Osteoblast (primary cell): ENCODE measurements at regions not wholly inside any gene's neighbourhood (a gene's known extent, or its start where the extent isn't known, plus 50 kb on each side); places are given as distances from the start of the nearest gene placed in this dataset.

Source experiments
- DNase-seq: peaks from one replicate; pipeline ENCODE4 v3.0.0; 2011; ENCODE audit warnings: low spot score, mixed read lengths; ENCODE audit not compliant: insufficient read length; ENCODE audit errors: missing footprints
- H2AFZ ChIP-seq: 2 replicates; pipeline ENCODE4 v1.6.0; 2011; ENCODE audit warnings: mild to moderate bottlenecking, low read length
- H3K27ac ChIP-seq: 2 replicates; pipeline ENCODE4 v1.5.1; 2011; ENCODE audit warnings: mild to moderate bottlenecking, low read depth, low read length, moderate library complexity
- H3K27me3 ChIP-seq: 2 replicates; pipeline ENCODE4 v1.6.0; 2012; ENCODE audit warnings: mild to moderate bottlenecking, control low read depth, inconsistent platforms, low read length, moderate library complexity; ENCODE audit not compliant: insufficient read depth
- H3K36me3 ChIP-seq: 2 replicates; pipeline ENCODE4 v1.5.1; 2011; ENCODE audit warnings: mild to moderate bottlenecking, low read length, control low read depth, moderate library complexity; ENCODE audit not compliant: insufficient read depth
- H3K4me1 ChIP-seq: 2 replicates; pipeline ENCODE4 v1.5.1; 2011; ENCODE audit warnings: mild to moderate bottlenecking, low read length, control low read depth, moderate library complexity; ENCODE audit not compliant: insufficient read depth
- H3K4me2 ChIP-seq: 2 replicates; pipeline ENCODE4 v1.6.0; 2011; ENCODE audit warnings: mild to moderate bottlenecking, low read length; ENCODE audit not compliant: insufficient read depth
- H3K4me3 ChIP-seq: fragments of 200-600 bp; sonication (generic); 3 replicates; pipeline ENCODE4 v1.5.1; 2012; ENCODE audit warnings: mild to moderate bottlenecking, low read length, inconsistent platforms; ENCODE audit not compliant: insufficient read depth
- H3K79me2 ChIP-seq: 2 replicates; pipeline ENCODE4 v1.6.0; 2012; ENCODE audit warnings: mild to moderate bottlenecking, low read length, control low read depth, inconsistent platforms; ENCODE audit not compliant: insufficient read depth
- H3K9me3 ChIP-seq: 2 replicates; pipeline ENCODE4 v1.5.1; 2011; ENCODE audit warnings: low read depth, low read length, control low read depth
- H4K20me1 ChIP-seq: 2 replicates; pipeline ENCODE4 v1.6.0; 2012; ENCODE audit warnings: mild to moderate bottlenecking, low read length, control low read depth; ENCODE audit not compliant: insufficient read depth
- TF ChIP-seq, protein P1 (sequence below): IDR thresholded peaks from 2 replicates; pipeline ENCODE4 v1.5.1; 2011; ENCODE audit warnings: mild to moderate bottlenecking, low read depth, low read length, moderate library complexity; ENCODE audit errors: extremely low read depth

DNA sequence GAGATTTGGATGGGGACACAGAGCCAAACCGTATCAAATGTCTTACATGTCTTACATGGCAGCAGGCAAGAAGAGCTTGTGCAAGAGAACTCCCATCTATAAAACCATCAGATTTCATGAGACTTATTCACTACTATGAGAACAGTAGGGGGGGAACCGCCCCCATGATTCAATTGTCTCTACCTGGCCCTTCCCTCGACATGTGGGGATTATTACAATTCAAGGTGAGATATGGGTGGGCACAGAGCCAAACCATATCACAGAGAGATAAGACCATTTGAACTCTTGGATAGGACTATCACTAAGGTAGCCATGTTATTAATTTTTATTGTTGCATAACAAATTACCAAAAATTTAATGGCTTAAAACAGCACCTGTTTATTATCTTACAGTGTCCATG is 611.7 kb downstream of the SOX6 start:
- H3K4me2 ChIP-seq = no peak overlapping the region
- H3K9me3 ChIP-seq = no peaks in the 10 kb centered on the region
- TF ChIP-seq, protein P1, sequence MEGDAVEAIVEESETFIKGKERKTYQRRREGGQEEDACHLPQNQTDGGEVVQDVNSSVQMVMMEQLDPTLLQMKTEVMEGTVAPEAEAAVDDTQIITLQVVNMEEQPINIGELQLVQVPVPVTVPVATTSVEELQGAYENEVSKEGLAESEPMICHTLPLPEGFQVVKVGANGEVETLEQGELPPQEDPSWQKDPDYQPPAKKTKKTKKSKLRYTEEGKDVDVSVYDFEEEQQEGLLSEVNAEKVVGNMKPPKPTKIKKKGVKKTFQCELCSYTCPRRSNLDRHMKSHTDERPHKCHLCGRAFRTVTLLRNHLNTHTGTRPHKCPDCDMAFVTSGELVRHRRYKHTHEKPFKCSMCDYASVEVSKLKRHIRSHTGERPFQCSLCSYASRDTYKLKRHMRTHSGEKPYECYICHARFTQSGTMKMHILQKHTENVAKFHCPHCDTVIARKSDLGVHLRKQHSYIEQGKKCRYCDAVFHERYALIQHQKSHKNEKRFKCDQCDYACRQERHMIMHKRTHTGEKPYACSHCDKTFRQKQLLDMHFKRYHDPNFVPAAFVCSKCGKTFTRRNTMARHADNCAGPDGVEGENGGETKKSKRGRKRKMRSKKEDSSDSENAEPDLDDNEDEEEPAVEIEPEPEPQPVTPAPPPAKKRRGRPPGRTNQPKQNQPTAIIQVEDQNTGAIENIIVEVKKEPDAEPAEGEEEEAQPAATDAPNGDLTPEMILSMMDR = no peak
- no peak overlapping the region for H2AFZ ChIP-seq
- H3K79me2 ChIP-seq = no peaks in the 10 kb centered on the region
- H3K27ac ChIP-seq = no peak overlapping the region
- H3K4me1 ChIP-seq = peaks cover 2% of the 10 kb centered on the region
- no peaks in the 10 kb centered on the region for H4K20me1 ChIP-seq
- peaks cover 2% of the 10 kb centered on the region for H3K27me3 ChIP-seq
- no peak overlapping the region for H3K4me3 ChIP-seq
- no peak for DNase-seq
- no peaks in the 10 kb centered on the region for H3K36me3 ChIP-seq

DNA sequence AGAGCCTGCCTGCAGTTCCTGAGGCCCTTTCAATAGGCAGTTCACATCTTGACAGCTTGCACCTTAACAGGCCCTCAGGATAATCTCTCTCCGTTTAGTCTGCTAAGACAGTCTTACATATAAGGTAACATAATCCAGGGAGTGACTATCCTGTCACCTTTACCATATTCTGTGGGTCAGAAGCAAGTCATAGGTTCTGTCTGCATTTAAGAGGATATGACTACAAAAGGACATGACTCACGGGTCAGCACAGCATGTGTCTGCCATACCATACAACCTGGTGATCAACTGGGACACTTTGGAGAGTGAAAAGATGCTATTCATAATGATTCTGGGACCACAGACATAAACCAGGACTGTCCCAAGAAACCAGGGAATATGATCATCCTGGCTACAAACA is 611.1 kb downstream of the SOX6 start:
- Histone ChIP-seq H3K4me2 (no peak overlapping the region), H4K20me1 (no peaks in the 10 kb centered on the region), H3K36me3 (no peaks in the 10 kb centered on the region), H2AFZ (no peak overlapping the region), H3K4me1 (peaks cover 2% of the 10 kb centered on the region), H3K27ac (no peak overlapping the region), H3K4me3 (no peak overlapping the region), H3K27me3 (no peaks in the 10 kb centered on the region), H3K9me3 (no peaks in the 10 kb centered on the region), H3K79me2 (no peaks in the 10 kb centered on the region)
- DNase-seq = no peak
- TF ChIP-seq, protein P1 = no peak

DNA sequence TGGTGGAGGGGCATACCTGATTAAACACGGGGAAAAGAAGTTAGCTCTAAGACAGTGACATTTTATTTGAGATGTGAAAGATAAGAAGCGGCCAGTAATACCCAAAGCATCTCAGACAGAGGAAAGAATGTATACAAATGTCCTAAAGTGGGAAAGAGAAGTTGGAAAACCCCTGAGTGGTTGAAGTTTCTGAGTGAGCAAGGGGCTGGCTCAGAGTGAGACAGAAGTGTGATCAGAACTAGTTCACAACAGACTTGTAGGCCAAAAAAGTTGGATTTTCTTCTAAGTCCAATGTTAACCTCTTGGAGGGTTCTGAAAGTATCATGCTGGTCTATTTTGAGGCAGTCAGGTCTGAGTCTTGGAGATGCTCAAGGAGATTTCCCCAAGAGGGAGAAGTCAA is 608.7 kb downstream of the SOX6 start:
- Histone ChIP-seq H3K27me3 (no peaks in the 10 kb centered on the region), H4K20me1 (no peaks in the 10 kb centered on the region), H3K27ac (no peak overlapping the region), H3K4me1 (peaks cover 2% of the 10 kb centered on the region), H3K79me2 (no peaks in the 10 kb centered on the region), H3K4me2 (no peak overlapping the region), H3K36me3 (no peaks in the 10 kb centered on the region), H3K4me3 (no peak overlapping the region), H3K9me3 (no peaks in the 10 kb centered on the region), H2AFZ (no peak overlapping the region)
- no peak for DNase-seq
- TF ChIP-seq, protein P1 = no peak

DNA sequence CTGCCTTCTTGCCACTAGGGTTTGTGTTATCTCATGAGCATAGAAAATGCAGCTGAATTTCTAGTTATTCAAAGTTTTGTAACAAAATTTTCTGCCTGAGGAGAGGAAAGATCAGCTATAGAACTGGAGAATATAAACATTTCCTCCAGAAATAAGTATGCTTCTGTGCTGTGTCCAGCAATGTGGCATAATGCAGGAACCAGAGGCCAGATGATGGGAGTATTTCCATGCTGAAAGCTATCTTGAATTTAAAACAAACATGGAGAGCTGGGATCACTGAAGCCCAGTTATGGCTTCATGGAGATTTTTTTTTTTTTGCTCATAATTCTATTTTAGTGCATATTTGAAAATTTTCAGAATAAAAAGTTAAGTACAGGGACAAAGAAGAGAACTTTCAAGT is 608.2 kb downstream of the SOX6 start:
- Histone ChIP-seq H3K27ac (no peak overlapping the region), H3K4me2 (no peak overlapping the region)
- TF ChIP-seq, protein P1 = no peak

More for the DNA sequence above, 608.2 kb downstream of the SOX6 start:
- H4K20me1 ChIP-seq = no peaks in the 10 kb centered on the region
- H3K36me3 ChIP-seq = no peaks in the 10 kb centered on the region
- no peaks in the 10 kb centered on the region for H3K9me3 ChIP-seq
- H2AFZ ChIP-seq = no peak overlapping the region
- no peaks in the 10 kb centered on the region for H3K79me2 ChIP-seq
- no peak overlapping the region for H3K4me3 ChIP-seq
- H3K27me3 ChIP-seq = no peaks in the 10 kb centered on the region
- no peaks in the 10 kb centered on the region for H3K4me1 ChIP-seq
- DNase-seq = no peak
